ENCODE measurements at regions not wholly inside any gene's neighbourhood (a gene's known extent, or its start where the extent isn't known, plus 50 kb on each side); places are given as distances from the start of the nearest gene placed in this dataset.

DNA sequence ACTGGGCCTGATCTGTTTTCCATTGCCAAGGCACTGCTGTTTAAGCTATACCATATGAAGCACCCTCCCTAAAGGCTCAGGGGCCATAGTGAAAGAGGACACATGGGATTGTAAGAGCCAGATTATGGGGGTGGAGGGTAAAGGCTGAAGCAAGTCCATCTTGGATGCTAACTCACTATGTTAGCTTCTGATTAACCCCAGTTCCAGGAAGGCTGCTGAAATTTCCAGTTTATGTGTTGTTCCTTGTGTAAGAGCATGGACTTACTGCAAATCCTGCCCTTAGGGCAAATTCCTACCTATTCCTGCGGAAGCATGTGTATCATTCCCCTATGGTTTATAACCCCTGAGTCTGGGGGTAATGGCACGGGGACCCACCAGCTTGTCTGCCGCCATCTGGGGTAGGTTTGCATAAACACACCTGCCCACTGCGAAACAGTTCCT is 91.8 kb upstream of the SERBP1 start:
- CTCF ChIA-PET (ENCODE audit: partially characterized antibody): interaction anchor here (0.5 to 5.7 kb wide), 11 partner anchors 9 to 309 kb away, joined by 3 to 83 read pairs (median 4); no protein-coding TSS in a partner anchor

More for the DNA sequence above, 91.8 kb upstream of the SERBP1 start:
- no peak overlapping the region for H2AFZ ChIP-seq (ENCODE audit: low read length)
- no peaks in the 10 kb centered on the region; a peak in 1 of 8 replicates for H3K36me3 ChIP-seq (ENCODE audit: control insufficient read depth in 2 of 4, insufficient read depth in 4 of 4, low read length in 3 of 4)
- no peak for TF ChIP-seq RFX5 (IDR thresholded peaks at IDR 0.05; ENCODE audit: borderline replicate concordance, low read depth, low read length)
- no peak for TF ChIP-seq SIX5 (IDR thresholded peaks at IDR 0.05; ENCODE audit: low read depth, low read length)
- no peak for TF ChIP-seq SAP30 (IDR thresholded peaks at IDR 0.05; ENCODE audit: insufficient read depth, insufficient replicate concordance, low read length)
- TF ChIP-seq, protein P1, sequence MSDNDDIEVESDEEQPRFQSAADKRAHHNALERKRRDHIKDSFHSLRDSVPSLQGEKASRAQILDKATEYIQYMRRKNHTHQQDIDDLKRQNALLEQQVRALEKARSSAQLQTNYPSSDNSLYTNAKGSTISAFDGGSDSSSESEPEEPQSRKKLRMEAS (IDR thresholded peaks at IDR 0.05): no peak
- no peak for TF ChIP-seq BCL11A (IDR thresholded peaks at IDR 0.05; ENCODE audit: low read depth in 2 of 2, low read length in 2 of 2)
- TF ChIP-seq, protein P2, sequence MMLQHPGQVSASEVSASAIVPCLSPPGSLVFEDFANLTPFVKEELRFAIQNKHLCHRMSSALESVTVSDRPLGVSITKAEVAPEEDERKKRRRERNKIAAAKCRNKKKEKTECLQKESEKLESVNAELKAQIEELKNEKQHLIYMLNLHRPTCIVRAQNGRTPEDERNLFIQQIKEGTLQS (IDR thresholded peaks at IDR 0.05; ENCODE audit: insufficient read depth, low read depth, low read length): no peak
- TF ChIP-seq CHD2 (IDR thresholded peaks at IDR 0.05; ENCODE audit: low read length): no peak
- TF ChIP-seq TBP (IDR thresholded peaks at IDR 0.05; ENCODE audit: low read depth, low read length): no peak
- no peak for TF ChIP-seq CREB1 (IDR thresholded peaks at IDR 0.05)
- no peak for TF ChIP-seq ASH2L (IDR thresholded peaks at IDR 0.05; ENCODE audit: low read length)
- no peak for TF ChIP-seq SRF (IDR thresholded peaks at IDR 0.05; ENCODE audit: low read depth, low read length)
- no peak overlapping the region for H3K9ac ChIP-seq (replicated peaks in 1 of 4; ENCODE audit: extremely low read depth in 1 of 4, low read depth in 3 of 4, low read length in 3 of 4)
- POLR2A ChIA-PET (ENCODE audit: partially characterized antibody): no interaction called here
- H3K4me1 ChIP-seq (replicated peaks in 1 of 4; ENCODE audit: control insufficient read depth in 3 of 4, insufficient read depth in 4 of 4, low read length in 3 of 4): no peaks in the 10 kb centered on the region
- H3K18ac ChIP-seq (ENCODE audit: extremely low read depth, low read length): no peak overlapping the region
- H3K23me2 ChIP-seq (ENCODE audit: low read depth, low read length): no peaks in the 10 kb centered on the region
- H2BK15ac ChIP-seq (ENCODE audit: low read length): no peak overlapping the region
- DNase-seq (ENCODE audit: low read depth in 1 of 2, low spot score in 2 of 2): no peak
- no peak overlapping the region for H2AK5ac ChIP-seq (ENCODE audit: low read depth, low read length)
- H3K79me1 ChIP-seq (ENCODE audit: low read depth, low read length): no peaks in the 10 kb centered on the region
- no peak overlapping the region for H3K27ac ChIP-seq (ENCODE audit: low read depth, low read length)
- H3K79me2 ChIP-seq (ENCODE audit: control insufficient read depth in 1 of 2, insufficient read depth in 2 of 2, low read length in 2 of 2): no peaks in the 10 kb centered on the region
- H3K56ac ChIP-seq (replicated peaks; ENCODE audit: insufficient read length, low read depth, low read length): no peak overlapping the region
- H2BK5ac ChIP-seq (ENCODE audit: low read depth, low read length): no peak overlapping the region
- H4K20me1 ChIP-seq (replicated peaks in 1 of 2; ENCODE audit: control insufficient read depth in 1 of 2, insufficient read depth in 2 of 2, low read length in 2 of 2): no peaks in the 10 kb centered on the region
- no peak overlapping the region for H3K23ac ChIP-seq (ENCODE audit: insufficient read length)
- no peak overlapping the region for H3K4me3 ChIP-seq (ENCODE audit: extremely low read depth in 1 of 4, insufficient read depth in 2 of 4, low read depth in 3 of 4, low read length in 4 of 4)
- FAIRE-seq: no peak
- no peak overlapping the region for H4K5ac ChIP-seq (ENCODE audit: insufficient read length, low read depth, low read length)
- 83% methylated on average over 4 of the region's 4 CpGs; no CpG with 5 or more reads in 1 of the 2 experiments for WGBS, 2 experiments (ENCODE audit: extremely low coverage in 1 of 2, insufficient coverage in 1 of 2, insufficient read length in 1 of 2, insufficient replicate concordance in 2 of 2, low coverage in 1 of 2, low lambda C conversion rate in 2 of 2, missing lambda C conversion rate in 1 of 2)
- H4K91ac ChIP-seq (replicated peaks; ENCODE audit: insufficient read length, low read length): no peak overlapping the region
- H2BK20ac ChIP-seq (ENCODE audit: low read length): no peak overlapping the region
- no peak overlapping the region for H3K14ac ChIP-seq (ENCODE audit: insufficient read length)
- H4K8ac ChIP-seq (ENCODE audit: extremely low read depth, insufficient read depth, low read length): no peak overlapping the region
- peaks cover 5 to 8% of the 10 kb centered on the region in 2 experiments; a peak in 3 of 4 replicates for H3K9me3 ChIP-seq (ENCODE audit: insufficient read depth in 2 of 2, low read depth in 1 of 2, low read length in 1 of 2)
- peaks cover 36 to 55% (median 46%) of the 10 kb centered on the region in 4 experiments for H3K27me3 ChIP-seq (replicated peaks in 1 of 4; ENCODE audit: control insufficient read depth in 3 of 4, extremely low read depth in 1 of 4, insufficient read depth in 3 of 4, low read length in 3 of 4)
- no peak overlapping the region for H3K4me2 ChIP-seq (ENCODE audit: insufficient read depth in 1 of 2, low read depth in 2 of 2, low read length in 2 of 2)
- H3K4ac ChIP-seq (replicated peaks; ENCODE audit: insufficient read length, low read depth, low read length): no peak overlapping the region
- H2BK12ac ChIP-seq (ENCODE audit: low read depth, low read length): no peak overlapping the region
- H2BK120ac ChIP-seq (replicated peaks; ENCODE audit: low read depth, low read length): no peak overlapping the region

Measured in H1 (cell line).